A549 (cell line): ENCODE measurements at regions not wholly inside any gene's neighbourhood (a gene's known extent, or its start where the extent isn't known, plus 50 kb on each side); places are given as distances from the start of the nearest gene placed in this dataset.

Source experiments
- ATAC-seq, 2 experiments: fragments of 200-7000 bp in 1 of 2; fragments of >200 bp in 1 of 2; cut with Nextera tagmentation in 1 of 2; cut with Tn5 transposase in 1 of 2; 3 replicates each; pipeline versions ENCODE4 v1.8.0 to v1.9.1; 2018 to 2020; ENCODE audit warnings: mild to moderate bottlenecking in 1 of 2, moderate library complexity in 1 of 2
- CTCF ChIA-PET: fragments of 300-600 bp; sonication (Branson Sonifier 250); formaldehyde crosslinking; extraction: SDS; loops from one replicate; lab custom pipeline; 2021; ENCODE audit warnings: antibody characterized with exemption, inconsistent platforms; lab: Yijun Ruan, JAX
- POLR2A ChIA-PET: fragments of 350-600 bp; formaldehyde crosslinking; extraction: SDS; loops from one replicate; lab custom pipeline; 2021; ENCODE audit warnings: antibody characterized with exemption, inconsistent platforms; lab: Yijun Ruan, JAX
- DNase-seq, 2 experiments: peaks; one replicate each; pipeline versions ENCODE4 v3.0.0 to v3.0.0-alpha.2; 2011 to 2016; ENCODE audit warnings: low read depth in 1 of 2, low spot score in 1 of 2
- FAIRE-seq: peaks from 2 replicates; lab custom pipeline; 2011; peaks lifted over from hg19 to GRCh38; lab: Jason Lieb, UNC
- H3K27ac ChIP-seq, 2 experiments: fragments of >200 bp; sonication (Bioruptor Twin); formaldehyde crosslinking; 3 replicates each; pipeline ENCODE4 v1.5.1; 2016 to 2017
- H3K4me1 ChIP-seq: fragments of >200 bp; sonication (Bioruptor Twin); formaldehyde crosslinking; 3 replicates; pipeline ENCODE4 v1.6.1; 2016
- H3K4me2 ChIP-seq: fragments of >200 bp; sonication (Bioruptor Twin); formaldehyde crosslinking; 3 replicates; pipeline ENCODE4 v1.6.1; 2016
- H3K4me3 ChIP-seq: fragments of >200 bp; sonication (Bioruptor Twin); formaldehyde crosslinking; 3 replicates; pipeline ENCODE4 v1.5.1; 2016
- H3K9me3 ChIP-seq: fragments of >200 bp; sonication (Bioruptor Twin); formaldehyde crosslinking; 3 replicates; pipeline ENCODE4 v1.6.1; 2016
- BHLHE40 ChIP-seq: IDR thresholded peaks from 2 replicates; pipeline ENCODE4 v1.6.1; 2012; ENCODE audit warnings: low read depth, low read length, inconsistent platforms
- CEBPB ChIP-seq, 2 experiments: fragments of >200 bp in 1 of 2; sonication (Bioruptor Twin) in 1 of 2; formaldehyde crosslinking in 1 of 2; IDR thresholded peaks; 2 replicates each; pipeline ENCODE4 v1.6.1; 2012 to 2016
- EP300 ChIP-seq, 2 experiments: fragments of >200 bp; sonication (Bioruptor Twin); formaldehyde crosslinking; IDR thresholded peaks; 2 replicates in 1 of 2; 3 replicates in 1 of 2; pipeline ENCODE4 v1.6.1; 2016 to 2017
- HOXB13 ChIP-seq: fragments of 250-450 bp; sonication (Bioruptor Pico); IDR thresholded peaks from 2 replicates; pipeline ENCODE4 v1.5.0; 2020; ENCODE audit warnings: low read depth, mild to moderate bottlenecking, moderate library complexity
- KDM5A ChIP-seq: fragments of 200-600 bp; sonication (generic); IDR thresholded peaks from 2 replicates; pipeline ENCODE4 v1.6.1; 2016; ENCODE audit warnings: antibody characterized with exemption, mild to moderate bottlenecking
- MAZ ChIP-seq: fragments of 150-350 bp; IDR thresholded peaks from 2 replicates; pipeline ENCODE4 v1.6.1; 2014; ENCODE audit warnings: antibody characterized with exemption, low read depth, low read length, borderline replicate concordance
- NPAS2 ChIP-seq: fragments of 250-450 bp; sonication (Bioruptor Pico); IDR thresholded peaks from 2 replicates; pipeline ENCODE4 v1.8.0; 2022; ENCODE audit warnings: mild to moderate bottlenecking, moderate library complexity, borderline replicate concordance
- NR3C1 ChIP-seq: fragments of >200 bp; sonication (Bioruptor Twin); formaldehyde crosslinking; IDR thresholded peaks from 3 replicates; pipeline ENCODE4 v1.6.1; 2017
- RARB ChIP-seq: fragments of 250-450 bp; sonication (Bioruptor Pico); IDR thresholded peaks from 2 replicates; pipeline ENCODE4 v1.8.0; 2021; ENCODE audit warnings: mild to moderate bottlenecking, moderate library complexity
- RNF2 ChIP-seq: fragments of 200-600 bp; sonication (generic); IDR thresholded peaks from 2 replicates; pipeline ENCODE4 v1.6.1; 2016; ENCODE audit warnings: low read depth, mild to moderate bottlenecking, antibody characterized with exemption, moderate library complexity, borderline replicate concordance
- SREBF2 ChIP-seq: fragments of 450-650 bp; IDR thresholded peaks from 2 replicates; pipeline ENCODE4 v1.6.1; 2014; ENCODE audit warnings: mild to moderate bottlenecking, moderate library complexity
- TP53 ChIP-seq: fragments of 250-450 bp; sonication (Bioruptor Pico); IDR thresholded peaks from 2 replicates; pipeline ENCODE4 v1.5.0; 2021; ENCODE audit warnings: mild to moderate bottlenecking, moderate library complexity
- ZSCAN20 ChIP-seq: fragments of 250-450 bp; sonication (Bioruptor Pico); IDR thresholded peaks from 2 replicates; pipeline ENCODE4 v1.8.0; 2022; ENCODE audit warnings: mild to moderate bottlenecking, moderate library complexity
- WGBS: methylation state at CpG from one replicate; pipeline ENCODE4 v1.1.6; 2017; ENCODE audit errors: missing lambda C conversion rate; 5-methylcytosine and 5-hydroxymethylcytosine counted together
- TF ChIP-seq, protein P1 (sequence below): fragments of 250-450 bp; sonication (Bioruptor Pico); IDR thresholded peaks from 2 replicates; pipeline ENCODE4 v1.5.0; 2020; ENCODE audit warnings: low read depth, mild to moderate bottlenecking, moderate library complexity
- TF ChIP-seq, protein P2 (sequence below): fragments of >200 bp; sonication (Bioruptor Twin); formaldehyde crosslinking; IDR thresholded peaks from 2 replicates; pipeline ENCODE4 v1.6.1; 2016
- TF ChIP-seq, protein P3 (sequence below): fragments of >200 bp; sonication (Bioruptor Twin); formaldehyde crosslinking; IDR thresholded peaks from 3 replicates; pipeline ENCODE4 v1.6.1; 2016
- TF ChIP-seq, protein P4 (sequence below): IDR thresholded peaks from 2 replicates; pipeline ENCODE4 v1.6.1; 2012
- TF ChIP-seq, protein P5 (sequence below): fragments of 150-350 bp; IDR thresholded peaks from 2 replicates; pipeline ENCODE4 v1.6.1; 2014; ENCODE audit warnings: low read depth, mild to moderate bottlenecking, low read length
- TF ChIP-seq, protein P6 (sequence below): fragments of 250-450 bp; sonication (Bioruptor Pico); IDR thresholded peaks from 2 replicates; pipeline ENCODE4 v1.5.0; 2021; ENCODE audit warnings: mild to moderate bottlenecking, moderate library complexity, borderline replicate concordance

DNA sequence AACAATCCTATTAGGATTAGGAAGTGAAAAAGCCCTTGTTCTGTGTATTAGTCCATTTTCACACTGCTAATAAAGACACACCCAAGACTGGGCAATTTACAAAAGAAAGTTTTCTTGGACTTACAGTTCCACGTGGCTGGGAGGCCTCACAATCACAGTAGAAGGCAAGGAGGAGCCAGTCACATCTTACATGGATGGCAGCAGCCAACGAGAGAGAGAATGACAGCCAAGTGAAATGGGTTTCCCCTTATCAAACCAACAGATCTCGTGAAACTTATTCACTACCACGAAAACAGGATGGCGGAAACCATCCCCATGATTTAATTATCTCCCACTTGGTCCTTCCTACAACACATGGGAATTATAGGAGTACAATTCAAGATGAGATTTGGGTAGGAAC, 248.2 kb upstream of the KCNMB2 start:
- ATAC-seq (no peak), DNase-seq (no peak), FAIRE-seq (no peak)
- H3K4me2 ChIP-seq = no peak overlapping the region
- CTCF ChIA-PET = no interaction called here
- H3K9me3 ChIP-seq = no peaks in the 10 kb centered on the region
- 45% methylated on average over 5 of the region's 5 CpGs for WGBS
- POLR2A ChIA-PET = no interaction called here
- no peak overlapping the region for H3K4me3 ChIP-seq
- no peak for TF ChIP-seq NR3C1
- no peak for TF ChIP-seq MAZ
- TF ChIP-seq, protein P1, sequence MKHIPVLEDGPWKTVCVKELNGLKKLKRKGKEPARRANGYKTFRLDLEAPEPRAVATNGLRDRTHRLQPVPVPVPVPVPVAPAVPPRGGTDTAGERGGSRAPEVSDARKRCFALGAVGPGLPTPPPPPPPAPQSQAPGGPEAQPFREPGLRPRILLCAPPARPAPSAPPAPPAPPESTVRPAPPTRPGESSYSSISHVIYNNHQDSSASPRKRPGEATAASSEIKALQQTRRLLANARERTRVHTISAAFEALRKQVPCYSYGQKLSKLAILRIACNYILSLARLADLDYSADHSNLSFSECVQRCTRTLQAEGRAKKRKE (CRISPR knock-in tag) = no peak
- TF ChIP-seq, protein P2, sequence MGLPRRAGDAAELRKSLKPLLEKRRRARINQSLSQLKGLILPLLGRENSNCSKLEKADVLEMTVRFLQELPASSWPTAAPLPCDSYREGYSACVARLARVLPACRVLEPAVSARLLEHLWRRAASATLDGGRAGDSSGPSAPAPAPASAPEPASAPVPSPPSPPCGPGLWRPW = no peak
- TF ChIP-seq HOXB13 (CRISPR knock-in tag) = no peak
- H3K27ac ChIP-seq = no peak overlapping the region
- no peaks in the 10 kb centered on the region for H3K4me1 ChIP-seq

DNA sequence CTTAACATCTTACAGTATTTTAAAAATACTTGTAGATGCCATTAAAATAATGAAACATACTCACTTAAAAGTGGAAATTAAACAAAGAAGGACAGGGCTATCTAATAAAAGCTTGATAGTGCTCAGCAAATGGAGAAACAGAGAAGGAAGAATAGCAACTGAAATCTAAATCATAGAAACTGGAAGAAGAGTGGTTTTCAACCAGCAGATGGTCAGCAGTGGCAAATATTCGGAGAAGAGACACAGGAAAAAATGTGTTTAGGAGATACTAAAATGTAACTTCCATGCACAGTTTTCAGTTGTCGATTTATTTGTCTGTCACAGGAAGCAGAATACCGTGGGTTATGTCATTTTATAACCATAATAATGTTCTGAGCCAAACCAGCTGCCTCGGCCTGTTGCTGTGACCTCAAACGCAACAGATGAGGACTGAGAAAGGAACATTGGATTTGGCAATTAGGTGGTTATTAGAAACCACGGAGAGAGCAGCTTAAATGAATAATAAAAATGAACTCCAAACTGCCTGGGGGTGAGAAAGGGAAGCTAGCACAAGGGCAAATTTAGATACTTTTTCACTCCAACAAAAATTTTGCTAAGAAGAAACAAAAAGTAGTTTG, 246.6 kb upstream of the KCNMB2 start:
- POLR2A ChIA-PET = no interaction called here
- FAIRE-seq = no peak
- CTCF ChIA-PET = no interaction called here
- no peak overlapping the region for H3K4me3 ChIP-seq
- TF ChIP-seq, protein P3, sequence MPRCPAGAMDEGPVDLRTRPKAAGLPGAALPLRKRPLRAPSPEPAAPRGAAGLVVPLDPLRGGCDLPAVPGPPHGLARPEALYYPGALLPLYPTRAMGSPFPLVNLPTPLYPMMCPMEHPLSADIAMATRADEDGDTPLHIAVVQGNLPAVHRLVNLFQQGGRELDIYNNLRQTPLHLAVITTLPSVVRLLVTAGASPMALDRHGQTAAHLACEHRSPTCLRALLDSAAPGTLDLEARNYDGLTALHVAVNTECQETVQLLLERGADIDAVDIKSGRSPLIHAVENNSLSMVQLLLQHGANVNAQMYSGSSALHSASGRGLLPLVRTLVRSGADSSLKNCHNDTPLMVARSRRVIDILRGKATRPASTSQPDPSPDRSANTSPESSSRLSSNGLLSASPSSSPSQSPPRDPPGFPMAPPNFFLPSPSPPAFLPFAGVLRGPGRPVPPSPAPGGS = no peak
- TF ChIP-seq, protein P2 = no peak
- TF ChIP-seq RNF2 (no peak), NR3C1 (no peak), EP300 (IDR thresholded peaks at IDR 0.05) (no peak), NPAS2 (no peak)
- 44% methylated on average over 6 of the region's 6 CpGs for WGBS
- no peak overlapping the region for H3K27ac ChIP-seq
- no peak for ATAC-seq
- no peaks in the 10 kb centered on the region for H3K4me1 ChIP-seq
- no peak overlapping the region for H3K4me2 ChIP-seq
- H3K9me3 ChIP-seq = no peaks in the 10 kb centered on the region
- no peak for DNase-seq

DNA sequence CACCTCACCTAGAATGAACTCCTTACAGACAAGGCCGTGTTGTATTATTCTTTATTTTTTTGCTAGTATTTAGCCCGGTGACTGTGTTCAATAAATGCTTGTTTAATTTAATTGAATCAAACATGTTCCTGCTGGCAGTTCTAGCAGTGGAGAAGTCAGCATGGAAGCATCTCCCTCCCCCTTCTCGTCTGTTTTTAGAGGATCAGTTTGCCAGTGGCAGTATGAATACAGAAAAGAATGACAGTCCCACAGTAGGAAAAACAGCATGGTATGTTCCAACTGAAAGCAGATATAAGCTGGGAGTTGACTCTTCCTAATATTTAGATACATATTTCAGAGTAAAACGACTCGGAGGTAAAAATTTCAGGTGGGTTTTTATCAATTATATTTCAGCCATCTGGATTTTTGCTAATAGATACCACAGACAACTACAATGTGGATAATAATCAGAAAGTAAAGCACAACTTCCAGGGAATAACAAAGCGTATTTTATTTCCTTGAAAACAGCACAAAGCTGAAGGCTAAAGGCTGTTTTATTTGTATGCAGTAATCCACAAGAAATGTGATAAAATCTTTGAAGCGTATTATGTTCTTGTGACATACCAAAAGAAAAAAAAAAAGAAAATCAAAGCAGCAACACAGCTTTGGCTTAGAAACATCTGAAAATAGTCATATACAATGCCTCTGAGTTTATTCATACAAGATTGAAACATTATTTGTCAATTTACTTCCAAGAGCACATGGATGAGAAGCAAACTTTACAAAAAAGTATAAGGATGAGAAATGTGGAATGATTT, 244.5 kb upstream of the KCNMB2 start:
- no peak for FAIRE-seq
- Histone ChIP-seq H3K4me2 (no peak overlapping the region), H3K27ac (no peak overlapping the region), H3K4me3 (no peak overlapping the region), H3K9me3 (no peaks in the 10 kb centered on the region), H3K4me1 (no peaks in the 10 kb centered on the region)
- DNase-seq = no peak
- ATAC-seq = no peak
- 60% methylated on average over 7 of the region's 7 CpGs for WGBS
- POLR2A ChIA-PET = no interaction called here
- CTCF ChIA-PET = no interaction called here
- TF ChIP-seq BHLHE40 (no peak), SREBF2 (no peak), TP53 (CRISPR knock-in tag) (no peak), CEBPB (IDR thresholded peaks at IDR 0.05) (no peak), ZSCAN20 (CRISPR knock-in tag) (no peak), KDM5A (no peak), RARB (CRISPR knock-in tag) (no peak)
- TF ChIP-seq, protein P4, sequence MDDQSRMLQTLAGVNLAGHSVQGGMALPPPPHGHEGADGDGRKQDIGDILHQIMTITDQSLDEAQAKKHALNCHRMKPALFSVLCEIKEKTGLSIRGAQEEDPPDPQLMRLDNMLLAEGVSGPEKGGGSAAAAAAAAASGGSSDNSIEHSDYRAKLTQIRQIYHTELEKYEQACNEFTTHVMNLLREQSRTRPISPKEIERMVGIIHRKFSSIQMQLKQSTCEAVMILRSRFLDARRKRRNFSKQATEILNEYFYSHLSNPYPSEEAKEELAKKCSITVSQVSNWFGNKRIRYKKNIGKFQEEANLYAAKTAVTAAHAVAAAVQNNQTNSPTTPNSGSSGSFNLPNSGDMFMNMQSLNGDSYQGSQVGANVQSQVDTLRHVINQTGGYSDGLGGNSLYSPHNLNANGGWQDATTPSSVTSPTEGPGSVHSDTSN = no peak
- TF ChIP-seq, protein P5, sequence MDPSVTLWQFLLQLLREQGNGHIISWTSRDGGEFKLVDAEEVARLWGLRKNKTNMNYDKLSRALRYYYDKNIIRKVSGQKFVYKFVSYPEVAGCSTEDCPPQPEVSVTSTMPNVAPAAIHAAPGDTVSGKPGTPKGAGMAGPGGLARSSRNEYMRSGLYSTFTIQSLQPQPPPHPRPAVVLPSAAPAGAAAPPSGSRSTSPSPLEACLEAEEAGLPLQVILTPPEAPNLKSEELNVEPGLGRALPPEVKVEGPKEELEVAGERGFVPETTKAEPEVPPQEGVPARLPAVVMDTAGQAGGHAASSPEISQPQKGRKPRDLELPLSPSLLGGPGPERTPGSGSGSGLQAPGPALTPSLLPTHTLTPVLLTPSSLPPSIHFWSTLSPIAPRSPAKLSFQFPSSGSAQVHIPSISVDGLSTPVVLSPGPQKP = no peak
- TF ChIP-seq, protein P3 = no peak
- TF ChIP-seq, protein P6, sequence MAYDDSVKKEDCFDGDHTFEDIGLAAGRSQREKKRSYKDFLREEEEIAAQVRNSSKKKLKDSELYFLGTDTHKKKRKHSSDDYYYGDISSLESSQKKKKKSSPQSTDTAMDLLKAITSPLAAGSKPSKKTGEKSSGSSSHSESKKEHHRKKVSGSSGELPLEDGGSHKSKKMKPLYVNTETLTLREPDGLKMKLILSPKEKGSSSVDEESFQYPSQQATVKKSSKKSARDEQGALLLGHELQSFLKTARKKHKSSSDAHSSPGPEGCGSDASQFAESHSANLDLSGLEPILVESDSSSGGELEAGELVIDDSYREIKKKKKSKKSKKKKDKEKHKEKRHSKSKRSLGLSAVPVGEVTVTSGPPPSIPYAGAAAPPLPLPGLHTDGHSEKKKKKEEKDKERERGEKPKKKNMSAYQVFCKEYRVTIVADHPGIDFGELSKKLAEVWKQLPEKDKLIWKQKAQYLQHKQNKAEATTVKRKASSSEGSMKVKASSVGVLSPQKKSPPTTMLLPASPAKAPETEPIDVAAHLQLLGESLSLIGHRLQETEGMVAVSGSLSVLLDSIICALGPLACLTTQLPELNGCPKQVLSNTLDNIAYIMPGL (CRISPR knock-in tag) = no peak
- TF ChIP-seq, protein P2 = no peak
